Smooth muscle cell (in vitro differentiated cells): ENCODE measurements at regions not wholly inside any gene's neighbourhood (a gene's known extent, or its start where the extent isn't known, plus 50 kb on each side); places are given as distances from the start of the nearest gene placed in this dataset.

ENCODE experiments used
- DNase-seq: peaks from one replicate; lab custom pipeline; 2025; ENCODE audit not compliant: unreplicated experiment; lab: John Stamatoyannopoulos, UW
- H2AFZ ChIP-seq: fragments of 200-600 bp; sonication (generic); 2 replicates; pipeline ENCODE4 v1.6.0; 2016; ENCODE audit warnings: antibody characterized with exemption, low read depth, mild to moderate bottlenecking
- H3F3A ChIP-seq: fragments of 200-600 bp; sonication (generic); 2 replicates; pipeline ENCODE4 v1.6.0; 2017; ENCODE audit warnings: antibody characterized with exemption, low read depth
- H3K27ac ChIP-seq: fragments of 200-600 bp; sonication (generic); 2 replicates; pipeline ENCODE4 v1.5.1; 2016; ENCODE audit warnings: low read depth, mild to moderate bottlenecking
- H3K27me3 ChIP-seq: fragments of 200-600 bp; sonication (generic); 2 replicates; pipeline ENCODE4 v1.6.1; 2016; ENCODE audit warnings: low read depth, mild to moderate bottlenecking
- H3K36me3 ChIP-seq: fragments of 200-600 bp; sonication (generic); 2 replicates; pipeline ENCODE4 v1.5.1; 2016; ENCODE audit warnings: low read depth
- H3K4me1 ChIP-seq: fragments of 200-600 bp; sonication (generic); 2 replicates; pipeline ENCODE4 v1.5.1; 2016; ENCODE audit warnings: low read depth
- H3K4me2 ChIP-seq: fragments of 200-600 bp; sonication (generic); 2 replicates; pipeline ENCODE4 v1.6.0; 2016; ENCODE audit warnings: mild to moderate bottlenecking
- H3K4me3 ChIP-seq: fragments of 200-600 bp; sonication (generic); 2 replicates; pipeline ENCODE4 v1.5.1; 2016; ENCODE audit warnings: mild to moderate bottlenecking
- H3K79me2 ChIP-seq: fragments of 200-600 bp; sonication (generic); 2 replicates; pipeline ENCODE4 v1.6.0; 2016; ENCODE audit warnings: low read depth, mild to moderate bottlenecking
- H3K9ac ChIP-seq: fragments of 200-600 bp; sonication (generic); 2 replicates; pipeline ENCODE4 v1.6.0; 2016; ENCODE audit warnings: low read depth
- H3K9me3 ChIP-seq: fragments of 200-600 bp; sonication (generic); replicated peaks from 2 replicates; pipeline ENCODE4 v1.5.1; 2016; ENCODE audit warnings: low read depth
- H4K20me1 ChIP-seq: fragments of 200-600 bp; sonication (generic); 2 replicates; pipeline ENCODE4 v1.6.0; 2016; ENCODE audit warnings: low read depth
- CTCF ChIP-seq: fragments of 200-600 bp; sonication (generic); IDR thresholded peaks from 2 replicates; pipeline ENCODE4 v1.5.1; 2017; ENCODE audit warnings: borderline replicate concordance, mild to moderate bottlenecking, antibody characterized with exemption; ENCODE audit not compliant: insufficient read depth, poor library complexity, severe bottlenecking
- WGBS: methylation state at CpG from one replicate; pipeline ENCODE4 v1.1.7; 2016; ENCODE audit warnings: low lambda C conversion rate; 5-methylcytosine and 5-hydroxymethylcytosine counted together

GRCh38 chr6:141403103-141403502, 729.6 kb upstream of the GJE1 start:
- H2AFZ ChIP-seq, result no peak overlapping the region
- no peak overlapping the region for H3K4me3 ChIP-seq
- no peaks in the 10 kb centered on the region for H3K79me2 ChIP-seq
- H4K20me1 ChIP-seq, result no peaks in the 10 kb centered on the region
- no peak overlapping the region for H3K4me2 ChIP-seq
- H3K4me1 ChIP-seq, result no peaks in the 10 kb centered on the region
- no peak for DNase-seq
- no peak overlapping the region for H3K27ac ChIP-seq
- no peaks in the 10 kb centered on the region for H3F3A ChIP-seq
- no peak for TF ChIP-seq CTCF
- H3K27me3 ChIP-seq, result no peaks in the 10 kb centered on the region
- 82% methylated on average over 3 of the region's 3 CpGs for WGBS
- no peak overlapping the region for H3K9ac ChIP-seq
- no peaks in the 10 kb centered on the region for H3K36me3 ChIP-seq
- H3K9me3 ChIP-seq, result peaks cover 6% of the 10 kb centered on the region

- H3K27me3 ChIP-seq, result no peaks in the 10 kb centered on the region
- no peaks in the 10 kb centered on the region for H3F3A ChIP-seq
- H2AFZ ChIP-seq, result no peak overlapping the region
- DNase-seq, result no peak
- 90% methylated on average over 2 of the region's 2 CpGs for WGBS
- H3K36me3 ChIP-seq, result no peaks in the 10 kb centered on the region
- no peaks in the 10 kb centered on the region for H3K4me1 ChIP-seq
- no peak overlapping the region for H3K9ac ChIP-seq
- H3K27ac ChIP-seq, result no peak overlapping the region
- H3K79me2 ChIP-seq, result no peaks in the 10 kb centered on the region
- H3K4me2 ChIP-seq, result no peak overlapping the region
- no peak overlapping the region for H3K4me3 ChIP-seq
- H4K20me1 ChIP-seq, result no peaks in the 10 kb centered on the region
- H3K9me3 ChIP-seq, result peaks cover 6% of the 10 kb centered on the region
- TF ChIP-seq CTCF, result no peak
Measured at GRCh38 chr6:141402489-141402888, 730.2 kb upstream of the GJE1 start.

- Histone ChIP-seq H3K36me3 (no peaks in the 10 kb centered on the region), H3K4me1 (no peaks in the 10 kb centered on the region), H3K4me2 (no peak overlapping the region), H4K20me1 (no peaks in the 10 kb centered on the region), H3F3A (no peaks in the 10 kb centered on the region), H3K4me3 (no peak overlapping the region), H2AFZ (no peak overlapping the region), H3K27me3 (no peaks in the 10 kb centered on the region), H3K27ac (no peak overlapping the region), H3K9me3 (peaks cover 6% of the 10 kb centered on the region), H3K9ac (no peak overlapping the region), H3K79me2 (no peaks in the 10 kb centered on the region)
- no peak for DNase-seq
- TF ChIP-seq CTCF, result no peak
- WGBS, result 98% methylated on average over 3 of the region's 3 CpGs
Measured at GRCh38 chr6:141401851-141402250, 730.9 kb upstream of the GJE1 start.

- Histone ChIP-seq H2AFZ (no peak overlapping the region), H3K4me3 (no peak overlapping the region), H3K4me1 (no peaks in the 10 kb centered on the region), H3K79me2 (no peaks in the 10 kb centered on the region), H3K9me3 (no peaks in the 10 kb centered on the region), H3K27me3 (no peaks in the 10 kb centered on the region), H3K4me2 (no peak overlapping the region), H3K27ac (no peak overlapping the region), H4K20me1 (no peaks in the 10 kb centered on the region), H3K9ac (no peak overlapping the region), H3K36me3 (no peaks in the 10 kb centered on the region), H3F3A (no peaks in the 10 kb centered on the region)
- DNase-seq, result no peak
- no peak for TF ChIP-seq CTCF
- 70% methylated on average over 4 of the region's 4 CpGs for WGBS
Measured at GRCh38 chr6:141401168-141401567, 731.6 kb upstream of the GJE1 start.
